Lung (tissue), 11 donors: ENCODE measurements at regions not wholly inside any gene's neighbourhood (a gene's known extent, or its start where the extent isn't known, plus 50 kb on each side); places are given as distances from the start of the nearest gene placed in this dataset.

Experiments
- ATAC-seq: fragments of 200-7000 bp; cut with Tn5 transposase; one replicate; pipeline ENCODE4 v1.9.1; 2020; ENCODE audit warnings: moderate number of reproducible peaks; ENCODE audit not compliant: insufficient read depth, low FRiP score
- DNase-seq, 3 donors: peaks; one replicate each; pipeline ENCODE4 v3.0.0-alpha.2; 2013 to 2017
- H3K27ac ChIP-seq, 2 donors: one replicate each; pipeline ENCODE4 v1.5.1; 2013; ENCODE audit warnings: mild to moderate bottlenecking in 2 of 2, moderate library complexity in 2 of 2, control low read depth in 1 of 2, inconsistent platforms in 1 of 2, low read depth in 1 of 2, low read length in 1 of 2
- H3K27me3 ChIP-seq, 3 donors: one replicate each; pipeline ENCODE4 v1.5.1; 2013; ENCODE audit warnings: low read length in 2 of 3; ENCODE audit not compliant: control insufficient read depth in 3 of 3, insufficient read depth in 3 of 3
- H3K36me3 ChIP-seq, 4 donors: one replicate each; pipeline ENCODE4 v1.5.1; 2013; ENCODE audit warnings: low read length in 4 of 4, mild to moderate bottlenecking in 1 of 4, moderate library complexity in 1 of 4; ENCODE audit not compliant: control insufficient read depth in 4 of 4, insufficient read depth in 4 of 4
- H3K4me1 ChIP-seq, 5 donors: one replicate each; pipeline ENCODE4 v1.5.1; 2013; ENCODE audit warnings: low read length in 5 of 5, mild to moderate bottlenecking in 2 of 5, moderate library complexity in 1 of 5; ENCODE audit not compliant: control insufficient read depth in 5 of 5, insufficient read depth in 5 of 5
- H3K4me3 ChIP-seq: one replicate; pipeline ENCODE4 v1.5.1; 2013; ENCODE audit warnings: mild to moderate bottlenecking, control low read depth, moderate library complexity
- H3K9ac ChIP-seq, 2 donors: one replicate each; pipeline ENCODE4 v1.5.1; 2013; ENCODE audit warnings: low read length in 2 of 2, control low read depth in 1 of 2; ENCODE audit not compliant: insufficient read depth in 1 of 2
- H3K9me3 ChIP-seq, 4 donors: one replicate each; pipeline ENCODE4 v1.5.1; 2013; ENCODE audit warnings: low read length in 3 of 4, mild to moderate bottlenecking in 1 of 4, moderate library complexity in 1 of 4; ENCODE audit not compliant: control insufficient read depth in 4 of 4, insufficient read depth in 3 of 4
- CTCF ChIP-seq: IDR thresholded peaks from 2 replicates; pipeline ENCODE4 v1.5.1; 2012; ENCODE audit warnings: mild to moderate bottlenecking; ENCODE audit errors: control extremely low read depth, extremely low read depth
- whole genome bisulfite sequencing, 2 donors: extraction: QIAGEN DNeasy Blood & Tissue Kit; methylation state at CpG; one replicate each; pipeline ENCODE4 v1.1.7; 2013; 5-methylcytosine and 5-hydroxymethylcytosine counted together
- donor health status: control.
- donor health status: control.
- donor health status: Bipolar disorder and iron deficiency.
- donor health status: healthy.
- donor health status: DM: yes; HTN: yes; CAD: no.

GRCh38 chr5:2382776-2383697 is 368.4 kb downstream of the IRX2 start:
- no peaks in the 10 kb centered on the region for H3K27me3 ChIP-seq
- peaks cover 0 to 2% (median 0%) of the 10 kb centered on the region in 4 donors for H3K9me3 ChIP-seq
- TF ChIP-seq CTCF = no peak
- 78 to 80% methylated on average over 20 of the region's 20 CpGs for WGBS, 2 donors
- peaks cover 0 to 44% (median 14%) of the 10 kb centered on the region in 5 donors for H3K4me1 ChIP-seq
- ATAC-seq (no peak), DNase-seq (no peak)
- H3K27ac ChIP-seq = no peak overlapping the region
- H3K4me3 ChIP-seq = no peak overlapping the region
- no peak overlapping the region for H3K9ac ChIP-seq
- H3K36me3 ChIP-seq = no peaks in the 10 kb centered on the region

GRCh38 chr5:2381861-2382260 is 369.6 kb downstream of the IRX2 start:
- TF ChIP-seq CTCF = no peak
- ATAC-seq = no peak
- no peak overlapping the region for H3K4me3 ChIP-seq
- H3K27me3 ChIP-seq = no peaks in the 10 kb centered on the region
- no peaks in the 10 kb centered on the region for H3K36me3 ChIP-seq
- H3K9me3 ChIP-seq = peaks cover 0 to 2% (median 0%) of the 10 kb centered on the region in 4 donors
- no peak overlapping the region for H3K9ac ChIP-seq
- H3K27ac ChIP-seq = no peak overlapping the region
- WGBS, 2 donors = 88 to 93% methylated on average over 5 of the region's 5 CpGs
- peaks cover 0 to 32% (median 6%) of the 10 kb centered on the region in 5 donors for H3K4me1 ChIP-seq
- DNase-seq = no peak

- Histone ChIP-seq H3K27ac (no peak overlapping the region), H3K9ac (no peak overlapping the region), H3K9me3 (peaks cover 0 to 2% (median 0%) of the 10 kb centered on the region in 4 donors), H3K36me3 (no peaks in the 10 kb centered on the region), H3K4me1 (peaks cover 0 to 25% (median 4%) of the 10 kb centered on the region in 5 donors), H3K4me3 (no peak overlapping the region), H3K27me3 (no peaks in the 10 kb centered on the region)
- ATAC-seq (no peak), DNase-seq (no peak)
- WGBS, 2 donors = 79 to 91% methylated on average over 7 of the region's 7 CpGs
- TF ChIP-seq CTCF = no peak
These were observed 370.4 kb downstream of the IRX2 start for GRCh38 chr5:2381070-2381469.
